GM12874 (cell line): ENCODE measurements at regions not wholly inside any gene's neighbourhood (a gene's known extent, or its start where the extent isn't known, plus 50 kb on each side); places are given as distances from the start of the nearest gene placed in this dataset.

Experiments
- TF ChIP-seq, protein P1 (sequence below): IDR thresholded peaks from 2 replicates; pipeline ENCODE4 v1.5.1; 2011; ENCODE audit warnings: low read depth, mild to moderate bottlenecking, control low read depth, low read length, moderate library complexity; ENCODE audit not compliant: insufficient read depth

DNA sequence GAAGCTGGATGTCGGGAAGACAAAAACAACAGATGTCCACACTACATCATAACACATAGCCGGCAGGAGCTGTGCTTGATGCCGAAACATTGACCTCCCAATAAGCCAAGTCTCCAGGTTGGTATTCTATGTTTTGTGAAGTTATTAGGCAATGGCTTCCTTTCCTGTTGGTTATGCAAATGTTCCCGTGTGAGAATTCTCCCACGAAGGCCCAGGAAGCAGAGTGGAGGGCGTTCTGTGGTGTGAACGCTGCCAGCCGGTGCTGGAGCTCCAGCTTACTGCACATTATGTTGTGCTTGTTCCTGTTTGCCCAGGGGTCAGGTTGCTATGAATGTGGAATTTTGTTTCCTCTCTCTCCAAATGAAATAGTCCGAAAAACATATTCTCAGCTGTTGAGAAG lies 156.4 kb upstream of the HMGA2 start:
- TF ChIP-seq, protein P1, sequence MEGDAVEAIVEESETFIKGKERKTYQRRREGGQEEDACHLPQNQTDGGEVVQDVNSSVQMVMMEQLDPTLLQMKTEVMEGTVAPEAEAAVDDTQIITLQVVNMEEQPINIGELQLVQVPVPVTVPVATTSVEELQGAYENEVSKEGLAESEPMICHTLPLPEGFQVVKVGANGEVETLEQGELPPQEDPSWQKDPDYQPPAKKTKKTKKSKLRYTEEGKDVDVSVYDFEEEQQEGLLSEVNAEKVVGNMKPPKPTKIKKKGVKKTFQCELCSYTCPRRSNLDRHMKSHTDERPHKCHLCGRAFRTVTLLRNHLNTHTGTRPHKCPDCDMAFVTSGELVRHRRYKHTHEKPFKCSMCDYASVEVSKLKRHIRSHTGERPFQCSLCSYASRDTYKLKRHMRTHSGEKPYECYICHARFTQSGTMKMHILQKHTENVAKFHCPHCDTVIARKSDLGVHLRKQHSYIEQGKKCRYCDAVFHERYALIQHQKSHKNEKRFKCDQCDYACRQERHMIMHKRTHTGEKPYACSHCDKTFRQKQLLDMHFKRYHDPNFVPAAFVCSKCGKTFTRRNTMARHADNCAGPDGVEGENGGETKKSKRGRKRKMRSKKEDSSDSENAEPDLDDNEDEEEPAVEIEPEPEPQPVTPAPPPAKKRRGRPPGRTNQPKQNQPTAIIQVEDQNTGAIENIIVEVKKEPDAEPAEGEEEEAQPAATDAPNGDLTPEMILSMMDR, result no peak

DNA sequence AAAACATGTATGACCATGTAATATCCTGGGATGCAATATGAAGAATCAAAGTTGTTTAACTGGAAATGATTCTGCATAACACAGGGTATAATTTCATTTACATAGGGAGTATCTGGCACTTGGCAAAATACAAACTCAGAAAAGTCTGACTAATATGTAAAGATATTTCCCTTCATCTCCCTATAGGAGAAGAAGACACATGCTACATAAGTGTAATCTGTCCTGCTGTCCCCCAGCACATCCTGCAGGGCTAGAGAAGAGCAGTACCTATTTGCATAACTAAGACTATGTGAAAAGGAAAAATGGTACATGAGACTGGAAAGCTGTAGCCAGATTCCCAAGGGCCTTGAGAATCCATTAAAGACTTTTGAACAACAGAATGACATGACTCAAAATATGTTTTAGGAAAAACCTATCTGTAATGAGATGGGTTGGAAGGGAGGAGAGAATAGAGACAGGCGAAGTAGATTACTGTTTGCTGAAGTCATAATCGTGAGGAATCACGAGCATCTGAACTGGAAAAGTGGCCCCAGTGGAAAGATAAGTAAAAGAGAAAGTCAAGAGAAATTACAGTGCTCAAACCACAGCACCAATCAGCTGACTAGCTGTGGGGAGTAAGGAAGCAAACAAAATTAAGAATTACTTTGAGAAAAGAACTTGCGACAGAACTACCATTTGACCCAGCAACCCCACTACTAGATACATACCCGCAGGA lies 155.1 kb upstream of the HMGA2 start:
- TF ChIP-seq, protein P1, result no peak

DNA sequence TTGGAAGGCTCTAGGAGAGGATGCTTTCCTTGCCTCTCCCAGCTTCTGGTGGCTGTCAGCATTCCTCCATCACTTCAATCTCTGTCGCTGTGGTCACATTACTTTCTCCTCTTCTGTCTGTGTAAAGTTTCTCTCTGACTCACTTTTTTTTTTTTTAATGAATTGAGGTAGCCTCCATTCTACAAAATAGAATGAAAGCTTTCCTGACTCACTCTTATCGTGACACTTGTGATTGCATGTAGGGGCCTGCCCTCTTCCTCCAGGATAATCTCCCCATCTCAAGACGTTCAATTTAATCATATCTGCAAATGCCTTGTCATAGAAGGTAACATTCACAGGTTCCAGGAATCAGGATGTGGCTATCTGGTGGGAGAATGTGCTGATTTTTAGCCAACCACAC lies 153.5 kb upstream of the HMGA2 start:
- TF ChIP-seq, protein P1, result no peak

DNA sequence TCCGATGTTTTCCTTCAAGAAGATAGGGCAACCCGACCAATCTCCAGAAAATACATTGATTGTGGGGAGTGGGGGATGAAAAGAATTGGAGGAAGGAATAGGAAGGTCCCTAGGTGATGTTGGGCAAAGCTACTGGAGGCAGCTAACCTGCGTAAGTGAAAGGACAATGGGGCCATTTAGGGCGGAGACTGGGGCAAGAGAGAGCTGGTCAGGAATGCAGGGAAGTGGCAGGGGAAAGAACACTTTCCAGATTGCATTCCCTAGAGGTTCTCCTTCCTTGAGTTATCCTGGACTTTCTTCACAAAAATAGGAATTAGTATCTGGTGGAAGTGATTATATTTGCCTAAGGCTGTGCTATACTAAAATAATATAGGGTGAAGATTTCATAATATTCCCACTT lies 151.8 kb upstream of the HMGA2 start:
- TF ChIP-seq, protein P1, result no peak

DNA sequence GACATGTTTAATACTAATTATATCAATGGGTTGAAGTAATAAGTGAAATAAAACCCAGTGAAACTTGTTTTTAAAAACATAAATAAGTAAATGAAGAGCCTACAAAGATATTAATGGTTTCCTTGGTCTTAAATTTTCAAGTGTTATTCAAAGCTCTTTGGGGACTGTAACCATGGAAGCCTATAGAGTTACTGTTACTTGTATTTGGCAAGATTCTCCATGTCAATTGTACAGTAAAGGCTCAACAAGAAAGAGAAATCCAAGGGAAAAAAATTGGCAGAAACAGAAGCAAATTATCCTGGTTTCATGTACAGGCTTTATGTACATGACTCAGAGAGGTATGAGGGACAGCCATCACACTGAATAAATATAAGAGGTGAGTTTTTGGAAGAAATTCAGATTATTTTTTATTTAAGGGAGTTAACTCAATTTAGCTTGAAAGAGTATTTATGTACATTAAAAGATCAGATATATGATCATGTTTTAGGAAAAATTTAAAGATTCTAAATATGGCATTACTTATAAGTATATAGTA lies 151.1 kb upstream of the HMGA2 start:
- TF ChIP-seq, protein P1, result no peak

DNA sequence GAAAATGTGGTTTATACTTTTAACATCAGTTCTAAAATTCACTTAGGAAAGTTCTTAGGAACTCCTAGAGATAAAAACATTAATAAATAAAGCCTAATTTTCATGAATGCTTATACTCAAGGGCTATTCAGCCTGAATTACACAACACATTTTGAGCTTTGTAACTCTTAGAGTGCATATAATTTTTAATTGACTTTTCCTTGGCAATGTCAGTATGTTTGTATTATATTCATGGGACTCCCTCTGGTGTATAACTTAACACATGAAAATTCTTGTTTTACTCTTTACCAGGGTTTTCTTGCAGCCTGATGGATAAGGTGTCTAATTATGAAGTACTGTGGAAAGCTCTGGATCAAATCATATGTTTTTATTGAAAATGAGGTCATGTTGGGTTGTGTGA lies 150.6 kb upstream of the HMGA2 start:
- TF ChIP-seq, protein P1, result no peak

DNA sequence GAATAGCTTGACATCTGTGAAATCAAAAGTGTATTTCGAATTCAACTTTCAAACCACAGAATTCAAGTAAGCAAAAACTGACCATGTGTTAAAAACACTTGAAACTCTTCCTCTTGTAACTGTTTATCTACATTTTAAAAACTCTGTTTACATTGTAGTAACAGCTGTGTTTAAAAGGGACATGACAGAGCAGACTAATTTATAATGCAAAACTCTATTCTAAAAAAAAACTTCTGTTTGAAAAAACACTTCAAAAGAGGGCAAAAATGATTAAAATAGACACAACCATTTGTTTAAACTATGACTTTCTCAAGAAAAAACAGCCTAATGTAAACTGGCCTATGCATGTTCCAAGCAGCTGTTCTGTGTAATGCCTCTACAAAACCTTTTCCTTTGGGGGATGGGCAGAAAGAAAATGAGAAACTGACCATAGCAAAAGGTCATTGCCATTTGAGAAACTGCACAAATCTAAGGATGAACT lies 149.1 kb upstream of the HMGA2 start:
- TF ChIP-seq, protein P1, result no peak
